ENCODE measurements at regions not wholly inside any gene's neighbourhood (a gene's known extent, or its start where the extent isn't known, plus 50 kb on each side); places are given as distances from the start of the nearest gene placed in this dataset.
"Not testable (repeated sequence)": the region's sequence is repeated elsewhere in the genome, so short reads cannot be mapped to it uniquely, and the experiment has no call there.

GRCh38 chr2:186164325-186164724 lies 321.7 kb upstream of the ZC3H15 start:
- H3K4me3 ChIP-seq (ENCODE audit: low read depth, low read length): no peak overlapping the region
- TF ChIP-seq, protein P1, sequence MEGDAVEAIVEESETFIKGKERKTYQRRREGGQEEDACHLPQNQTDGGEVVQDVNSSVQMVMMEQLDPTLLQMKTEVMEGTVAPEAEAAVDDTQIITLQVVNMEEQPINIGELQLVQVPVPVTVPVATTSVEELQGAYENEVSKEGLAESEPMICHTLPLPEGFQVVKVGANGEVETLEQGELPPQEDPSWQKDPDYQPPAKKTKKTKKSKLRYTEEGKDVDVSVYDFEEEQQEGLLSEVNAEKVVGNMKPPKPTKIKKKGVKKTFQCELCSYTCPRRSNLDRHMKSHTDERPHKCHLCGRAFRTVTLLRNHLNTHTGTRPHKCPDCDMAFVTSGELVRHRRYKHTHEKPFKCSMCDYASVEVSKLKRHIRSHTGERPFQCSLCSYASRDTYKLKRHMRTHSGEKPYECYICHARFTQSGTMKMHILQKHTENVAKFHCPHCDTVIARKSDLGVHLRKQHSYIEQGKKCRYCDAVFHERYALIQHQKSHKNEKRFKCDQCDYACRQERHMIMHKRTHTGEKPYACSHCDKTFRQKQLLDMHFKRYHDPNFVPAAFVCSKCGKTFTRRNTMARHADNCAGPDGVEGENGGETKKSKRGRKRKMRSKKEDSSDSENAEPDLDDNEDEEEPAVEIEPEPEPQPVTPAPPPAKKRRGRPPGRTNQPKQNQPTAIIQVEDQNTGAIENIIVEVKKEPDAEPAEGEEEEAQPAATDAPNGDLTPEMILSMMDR (IDR thresholded peaks at IDR 0.05; ENCODE audit: borderline replicate concordance, insufficient read depth, low read depth, low read length): no peak

DNA sequence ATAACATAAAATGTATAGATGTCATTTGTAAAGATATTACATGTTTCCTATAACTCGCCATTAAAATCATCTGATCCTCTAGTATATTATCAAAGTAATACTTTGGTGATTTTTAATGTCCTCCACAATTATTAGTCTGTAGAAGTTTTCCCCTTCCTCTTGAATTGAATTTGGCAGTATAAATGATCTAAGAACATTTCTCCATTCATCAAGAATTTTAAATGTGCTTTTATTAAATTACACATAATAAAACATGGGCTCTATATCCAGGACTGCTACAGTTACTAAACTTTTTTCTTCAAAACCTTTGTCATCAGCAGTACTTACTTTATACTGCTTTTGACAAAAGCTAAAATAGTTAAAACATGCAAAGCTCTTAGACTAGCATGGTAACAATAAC lies 315.4 kb upstream of the ZC3H15 start:
- TF ChIP-seq, protein P1 (IDR thresholded peaks at IDR 0.05; ENCODE audit: borderline replicate concordance, insufficient read depth, low read depth, low read length): no peak

DNA sequence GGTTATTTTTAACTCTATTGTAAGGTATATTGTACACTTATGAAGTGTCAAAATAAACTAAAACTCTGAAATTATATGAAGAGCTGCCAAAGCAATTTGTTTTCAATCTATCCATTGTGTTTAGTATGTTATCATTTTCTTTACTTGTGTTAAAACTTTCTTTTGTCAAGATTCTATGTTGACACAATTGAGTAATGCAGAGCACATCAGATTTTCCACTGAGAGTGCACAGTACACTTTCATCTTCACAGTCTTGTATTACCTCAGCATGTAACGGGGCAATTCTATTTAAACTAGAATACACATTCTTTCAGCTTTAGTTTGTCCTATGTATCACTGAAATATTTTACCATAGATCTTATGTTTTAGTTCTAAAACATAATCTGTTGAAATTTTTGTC lies 304.4 kb upstream of the ZC3H15 start:
- H3K4me3 ChIP-seq (ENCODE audit: low read depth, low read length): no peak overlapping the region
- TF ChIP-seq, protein P1 (IDR thresholded peaks at IDR 0.05; ENCODE audit: borderline replicate concordance, insufficient read depth, low read depth, low read length): no peak

More for the DNA sequence above, 315.4 kb upstream of the ZC3H15 start:
- no peak overlapping the region for H3K4me3 ChIP-seq (ENCODE audit: low read depth, low read length)

DNA sequence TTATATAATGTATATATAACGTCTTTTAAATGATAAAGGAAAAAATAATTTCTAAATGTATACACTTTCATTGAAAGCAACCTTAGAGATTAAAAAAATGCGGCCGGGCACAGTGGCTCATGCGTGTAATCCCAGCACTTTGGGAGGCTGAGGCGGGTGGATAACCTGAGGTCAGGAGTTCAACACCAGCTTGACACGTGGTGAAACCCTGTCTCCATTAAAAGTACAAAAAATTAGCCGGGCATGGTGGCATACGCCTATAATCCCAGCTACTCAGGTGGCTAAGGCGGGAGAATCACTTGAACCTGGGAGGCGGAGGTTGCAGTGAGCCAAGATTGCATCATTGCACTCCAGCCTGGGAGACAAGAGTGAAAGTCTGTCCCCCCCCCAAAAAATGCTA lies 303.7 kb upstream of the ZC3H15 start:
- H3K4me3 ChIP-seq (ENCODE audit: low read depth, low read length): not testable (repeated sequence)

- TF ChIP-seq, protein P1 (IDR thresholded peaks at IDR 0.05; ENCODE audit: borderline replicate concordance, insufficient read depth, low read depth, low read length): no peak
Measured at GRCh38 chr2:186183406-186183805, 302.7 kb upstream of the ZC3H15 start.

DNA sequence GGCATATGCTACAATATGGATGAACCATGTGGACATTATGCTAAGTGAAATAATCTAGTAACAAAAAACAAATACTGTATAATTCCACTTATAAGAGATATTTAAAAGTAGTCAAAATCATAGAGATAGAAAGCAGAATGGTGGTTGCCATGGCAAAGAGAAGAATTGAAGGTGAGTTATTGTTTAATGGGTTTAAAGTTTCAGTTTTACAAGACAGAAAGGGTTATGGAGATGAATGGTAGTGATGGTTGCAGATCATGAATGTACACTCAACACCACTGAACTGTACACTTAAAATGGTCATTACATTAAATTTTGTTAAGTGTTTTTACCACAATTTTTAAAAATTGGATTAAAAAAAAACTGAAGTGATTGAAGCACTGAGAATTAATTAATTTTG lies 298.2 kb upstream of the ZC3H15 start:
- TF ChIP-seq, protein P1 (IDR thresholded peaks at IDR 0.05; ENCODE audit: borderline replicate concordance, insufficient read depth, low read depth, low read length): no peak
- no peak overlapping the region for H3K4me3 ChIP-seq (ENCODE audit: low read depth, low read length)

More at GRCh38 chr2:186183406-186183805, 302.7 kb upstream of the ZC3H15 start:
- H3K4me3 ChIP-seq (ENCODE audit: low read depth, low read length): no peak overlapping the region

- no peak overlapping the region for H3K4me3 ChIP-seq (ENCODE audit: low read depth, low read length)
- TF ChIP-seq, protein P1 (IDR thresholded peaks at IDR 0.05; ENCODE audit: borderline replicate concordance, insufficient read depth, low read depth, low read length): no peak
Measured at GRCh38 chr2:186189816-186190215, 296.2 kb upstream of the ZC3H15 start.

DNA sequence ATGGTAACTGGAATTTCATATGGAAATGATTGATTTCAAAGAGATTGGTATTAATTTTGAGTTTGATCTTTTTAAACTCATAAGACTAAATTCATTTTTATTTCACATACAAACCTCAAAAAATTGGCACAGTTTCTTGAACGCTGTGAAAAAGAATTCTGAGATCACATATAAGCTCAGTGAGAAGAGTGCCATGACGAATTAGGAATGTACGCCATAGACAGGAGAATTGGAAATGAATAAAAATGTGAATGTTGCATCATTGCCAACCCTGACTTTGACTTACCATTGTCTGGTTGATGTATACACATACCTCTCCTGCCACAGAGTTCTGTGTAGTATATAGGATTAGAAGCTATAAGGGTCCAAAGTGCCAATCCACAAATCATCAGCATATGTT lies 290.4 kb upstream of the ZC3H15 start:
- TF ChIP-seq, protein P1 (IDR thresholded peaks at IDR 0.05; ENCODE audit: borderline replicate concordance, insufficient read depth, low read depth, low read length): no peak
- H3K4me3 ChIP-seq (ENCODE audit: low read depth, low read length): no peak overlapping the region
